Superior temporal gyrus (tissue), 1 donor: ENCODE measurements at regions not wholly inside any gene's neighbourhood (a gene's known extent, or its start where the extent isn't known, plus 50 kb on each side); places are given as distances from the start of the nearest gene placed in this dataset.
A peak's percentile ranks its signal among the peaks of the same experiment; 100 is the strongest.

ENCODE experiments used
- DNase-seq: peaks from one replicate; pipeline ENCODE4 v3.0.0-alpha.2; 2016; ENCODE audit errors: extremely low spot score

DNA sequence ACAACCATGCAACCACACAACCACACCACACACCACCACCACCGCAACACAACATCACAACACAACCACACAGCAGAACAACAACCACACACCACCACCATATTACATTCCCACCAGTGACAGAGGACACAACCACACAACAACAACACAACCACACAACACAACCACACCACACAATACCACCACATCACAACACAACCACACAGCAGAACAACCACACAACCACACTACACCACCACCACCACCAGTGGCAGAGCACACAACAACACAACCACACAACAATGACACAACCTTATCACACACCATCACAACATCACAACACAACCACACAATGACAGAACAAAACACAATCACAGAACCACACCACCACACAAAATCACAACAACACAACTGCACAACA is 313.0 kb upstream of the MYT1L start:
- DNase-seq, result no peak

GRCh38 chr2:2642906-2643890 is 312.1 kb upstream of the MYT1L start:
- DNase-seq, result no peak

- no peak for DNase-seq
Observed at GRCh38 chr2:2641541-2642410, 310.7 kb upstream of the MYT1L start.

DNA sequence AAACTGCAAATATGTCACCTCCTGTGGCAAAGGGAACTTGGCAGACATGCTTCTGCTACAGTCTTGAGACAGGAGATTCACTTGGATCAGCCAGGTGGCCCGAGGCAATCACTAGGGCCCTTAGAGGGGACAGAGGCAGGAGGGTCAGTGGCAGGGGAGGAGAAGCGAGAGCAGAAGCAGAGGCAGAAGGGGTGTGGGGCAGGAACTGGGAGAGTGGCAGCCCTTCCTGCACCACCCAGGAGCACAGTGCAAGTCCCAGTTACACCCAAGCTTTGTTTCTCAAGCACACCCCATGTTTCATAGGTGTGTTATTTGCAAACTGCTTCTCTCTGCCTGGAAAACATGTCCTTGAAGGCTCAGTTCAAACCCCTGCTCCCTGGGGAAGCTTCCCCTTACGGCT is 309.7 kb upstream of the MYT1L start:
- no peak for DNase-seq

DNA sequence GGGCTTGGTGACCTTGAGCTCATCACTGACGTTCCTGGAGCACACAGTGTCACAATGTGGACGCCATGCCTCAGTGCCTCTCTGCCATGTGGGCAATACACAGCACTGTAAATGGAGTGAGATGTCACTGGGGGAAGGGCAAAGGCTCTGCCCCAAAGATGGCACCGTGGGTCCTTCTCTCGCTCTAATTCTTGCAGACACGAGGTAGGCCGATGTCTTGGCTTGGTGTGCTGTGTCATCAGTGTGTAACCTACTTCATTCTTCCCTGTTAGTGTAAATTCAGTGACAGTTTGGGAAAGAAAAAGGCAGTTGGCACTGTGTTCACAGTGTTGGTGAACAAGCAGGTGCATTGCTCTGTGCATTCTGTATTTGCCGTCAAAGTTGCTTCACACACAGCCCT is 309.3 kb upstream of the MYT1L start:
- DNase-seq, result no peak

DNA sequence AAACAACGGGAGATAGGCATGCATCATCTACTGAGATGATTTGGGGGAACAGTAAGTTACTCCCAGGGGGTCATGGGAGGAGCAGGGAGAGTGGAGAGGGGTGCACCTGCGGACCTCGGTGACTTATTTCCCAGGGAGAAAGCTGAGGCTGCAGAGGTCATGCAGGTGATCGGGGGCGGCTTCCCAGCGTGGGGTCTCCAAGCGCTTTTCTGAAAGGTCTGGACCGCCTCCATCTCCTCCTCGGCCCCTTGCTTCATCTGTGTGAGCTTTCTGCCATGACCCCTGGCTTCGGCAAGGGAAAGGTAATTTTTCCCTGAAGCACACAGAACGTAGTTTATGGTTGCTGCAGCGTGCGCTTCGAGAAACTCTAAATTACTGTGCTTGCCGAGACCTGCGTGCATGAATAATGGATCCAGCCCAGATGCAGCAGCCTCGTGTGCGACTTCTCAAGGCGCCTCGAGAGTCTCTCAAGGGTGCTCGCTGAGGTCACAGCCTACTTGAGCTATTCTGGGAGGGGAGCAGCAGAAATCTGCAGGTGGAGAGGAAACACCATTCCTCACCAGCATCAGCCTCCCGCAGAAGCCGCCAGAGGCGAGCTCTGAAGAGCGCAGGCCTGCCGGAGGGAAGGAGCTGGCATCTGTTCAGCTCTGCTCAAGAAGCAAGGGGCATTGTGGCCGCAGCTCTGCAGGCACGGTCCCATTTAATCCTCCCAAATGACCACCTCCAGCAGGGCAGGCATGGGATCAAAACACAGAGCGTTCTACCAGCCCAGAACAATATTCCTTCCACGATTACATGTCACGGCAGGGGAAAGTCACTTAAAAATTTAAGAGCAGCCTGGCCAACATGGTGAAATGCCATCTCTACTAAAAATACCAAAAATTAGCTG is 308.4 kb upstream of the MYT1L start:
- no peak for DNase-seq

GRCh38 chr2:2638547-2639220 is 307.6 kb upstream of the MYT1L start:
- no peak for DNase-seq

- no peak for DNase-seq
Observed at GRCh38 chr2:2636813-2637212, 305.7 kb upstream of the MYT1L start.

DNA sequence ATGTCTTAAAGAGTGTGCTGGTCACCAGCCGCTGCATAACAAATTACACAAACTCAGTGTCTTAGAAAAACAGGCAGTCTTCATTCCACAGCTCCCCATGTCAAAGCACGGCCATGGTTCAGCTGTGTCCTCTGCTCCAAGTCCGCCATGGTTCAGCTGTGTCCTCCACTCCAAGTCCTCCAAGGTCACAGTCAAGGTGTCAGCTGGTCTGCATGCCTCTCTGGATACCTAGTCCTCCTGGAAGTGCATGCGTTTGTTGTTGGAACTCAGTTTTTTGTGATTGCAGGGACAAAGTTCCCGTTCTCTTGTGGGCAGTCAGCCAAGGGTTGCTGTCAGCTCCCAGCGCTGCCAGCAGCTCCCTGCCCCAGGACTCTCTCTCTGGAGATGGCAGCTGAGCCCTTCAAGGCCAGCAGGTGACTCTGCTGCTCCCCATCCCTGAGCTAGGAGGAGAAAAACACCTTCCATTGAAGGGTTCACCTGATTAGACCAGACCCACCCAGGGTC is 304.0 kb upstream of the MYT1L start:
- DNase-seq, result no peak

GRCh38 chr2:2633017-2633416 is 301.9 kb upstream of the MYT1L start:
- DNase-seq, result no peak

DNA sequence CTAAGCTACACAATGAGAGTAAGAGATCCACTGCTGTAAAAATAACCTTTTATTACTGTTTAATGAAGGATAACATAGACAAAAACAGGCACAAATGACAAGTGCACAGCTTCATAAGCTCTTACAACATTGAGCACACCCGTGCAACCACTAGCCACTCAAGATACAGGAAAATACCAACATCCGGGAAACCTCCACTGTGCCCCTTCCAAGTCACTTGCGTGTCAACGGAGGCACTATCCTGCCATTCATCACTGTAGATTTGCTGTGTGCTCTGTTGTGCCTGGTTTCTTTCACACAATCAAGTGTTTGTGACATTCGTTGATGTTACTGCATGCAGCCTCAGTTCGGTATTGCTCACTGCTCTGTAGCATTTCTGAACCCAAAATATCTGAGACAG is 292.9 kb upstream of the MYT1L start:
- DNase-seq, result peak; percentile 68

DNA sequence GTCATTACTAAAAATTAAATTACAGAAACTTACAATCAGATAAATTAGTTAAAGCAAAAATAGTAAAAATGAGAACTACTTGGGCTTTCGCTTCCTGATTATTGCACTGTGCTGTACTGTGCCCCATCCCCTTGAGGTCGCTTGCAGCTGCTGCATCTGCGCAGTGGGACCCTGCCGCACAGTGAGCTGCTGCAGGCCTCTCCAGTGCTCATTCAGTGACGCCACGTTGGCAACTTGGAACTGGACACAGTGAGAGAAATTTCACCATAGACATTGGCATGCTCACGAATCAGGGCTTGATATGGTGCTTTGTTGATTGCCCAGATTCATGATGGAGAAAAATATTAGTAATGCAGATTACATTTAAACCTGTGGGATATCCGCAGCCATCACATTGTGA is 290.8 kb upstream of the MYT1L start:
- DNase-seq, result no peak

GRCh38 chr2:2620604-2621003 is 289.5 kb upstream of the MYT1L start:
- no peak for DNase-seq

DNA sequence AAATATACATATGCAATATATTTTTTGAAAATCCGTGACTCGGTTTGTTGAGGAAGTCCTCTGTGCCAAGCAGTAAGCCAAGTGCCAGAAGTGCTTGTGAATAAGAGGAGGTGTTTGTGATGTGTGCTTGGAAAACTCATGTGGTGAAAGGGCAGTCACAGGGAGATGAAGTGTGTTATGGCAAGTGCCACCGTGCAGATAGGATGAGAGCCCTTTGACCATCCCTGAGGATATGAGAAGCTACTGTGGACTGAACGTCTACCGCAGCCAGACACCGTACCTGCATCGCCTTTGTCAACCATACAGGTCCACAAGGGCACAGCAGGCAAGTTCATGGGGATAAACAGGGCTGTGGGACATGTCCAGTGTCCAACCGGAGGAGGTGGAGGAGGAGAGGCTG is 288.9 kb upstream of the MYT1L start:
- DNase-seq, result no peak

GRCh38 chr2:2614452-2614851 is 283.4 kb upstream of the MYT1L start:
- no peak for DNase-seq

- DNase-seq, result peak; percentile 99
Observed at GRCh38 chr2:2613279-2614199, 282.5 kb upstream of the MYT1L start.

- no peak for DNase-seq
Observed at GRCh38 chr2:2610751-2611150, 279.7 kb upstream of the MYT1L start.

GRCh38 chr2:2600366-2600765 is 269.3 kb upstream of the MYT1L start:
- DNase-seq, result no peak

GRCh38 chr2:2599441-2599840 is 268.4 kb upstream of the MYT1L start:
- DNase-seq, result no peak

- DNase-seq, result no peak
Observed at GRCh38 chr2:2597712-2598111, 266.6 kb upstream of the MYT1L start.
